Head of caudate nucleus (tissue), 42 donors: ENCODE measurements at regions not wholly inside any gene's neighbourhood (a gene's known extent, or its start where the extent isn't known, plus 50 kb on each side); places are given as distances from the start of the nearest gene placed in this dataset.

ENCODE experiments used
- DNase-seq, 42 donors: peaks; one replicate each; pipeline versions ENCODE4 v3.0.0 to v3.0.0-alpha.2; 2020 to 2021; ENCODE audit warnings: mixed read lengths in 7 of 42
- intact Hi-C: fragments of 100-400 bp; cut with DNase I; formaldehyde crosslinking; loops from one replicate; pipeline ENCODE4 v1.15.0; 2022

DNA sequence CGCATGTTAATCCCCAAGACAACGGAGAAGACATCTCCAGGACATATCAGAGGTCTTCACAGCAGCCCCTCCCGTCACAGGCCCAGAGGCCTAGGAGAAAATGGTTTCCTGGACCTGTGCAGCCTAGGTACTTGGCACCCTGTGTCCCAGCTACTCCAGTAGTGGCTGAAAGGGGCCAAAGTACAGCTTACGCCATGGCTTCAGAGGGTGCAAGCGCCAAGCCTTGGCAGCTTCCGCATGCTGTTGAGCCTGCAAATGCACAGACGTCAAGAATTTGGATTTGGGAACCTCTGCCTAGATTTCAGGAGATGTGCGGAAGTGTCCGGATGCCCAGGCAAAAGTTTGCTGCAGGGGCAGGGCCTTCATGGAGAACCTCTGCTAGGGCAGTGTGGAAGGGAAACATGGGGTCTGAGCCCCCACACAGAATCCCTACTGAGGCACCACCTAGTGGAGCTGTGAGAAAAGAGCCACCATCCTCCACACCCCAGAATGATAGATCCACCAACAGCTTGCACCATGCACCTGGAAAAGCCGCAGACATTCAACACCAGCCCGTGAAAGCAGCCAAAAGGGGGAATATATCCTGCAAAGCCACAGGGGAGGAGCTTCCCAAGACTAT lies 159.3 kb upstream of the COX10 start:
- peak in 1 of 42 donors; percentile 26 for DNase-seq
- intact Hi-C loops = no loop called here

DNA sequence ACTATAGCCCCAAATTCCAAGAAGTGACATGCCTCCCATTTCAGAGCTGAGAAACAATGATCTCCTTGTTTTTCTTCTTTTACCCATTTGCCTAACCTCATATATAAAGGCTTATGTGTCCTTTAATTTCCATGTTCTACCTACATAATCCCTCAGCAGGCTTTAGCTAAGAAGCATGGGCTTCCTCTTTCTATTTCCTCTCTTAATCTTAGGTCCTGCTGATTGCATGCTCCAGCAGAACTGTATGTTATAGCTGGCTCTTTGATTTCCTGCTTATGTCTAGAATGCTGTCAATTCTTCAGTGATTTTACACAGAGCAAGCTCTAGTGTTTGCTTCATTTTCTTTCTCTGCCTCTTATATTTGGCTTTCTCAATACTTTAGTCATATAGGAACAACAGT lies 151.7 kb upstream of the COX10 start:
- intact Hi-C loops = no loop called here
- no peak for DNase-seq

GRCh38 chr17:13918247-13918646 lies 151.1 kb upstream of the COX10 start:
- no peak for DNase-seq
- intact Hi-C loops = no loop called here

GRCh38 chr17:13919818-13920217 lies 149.5 kb upstream of the COX10 start:
- intact Hi-C loops = no loop called here
- no peak for DNase-seq

DNA sequence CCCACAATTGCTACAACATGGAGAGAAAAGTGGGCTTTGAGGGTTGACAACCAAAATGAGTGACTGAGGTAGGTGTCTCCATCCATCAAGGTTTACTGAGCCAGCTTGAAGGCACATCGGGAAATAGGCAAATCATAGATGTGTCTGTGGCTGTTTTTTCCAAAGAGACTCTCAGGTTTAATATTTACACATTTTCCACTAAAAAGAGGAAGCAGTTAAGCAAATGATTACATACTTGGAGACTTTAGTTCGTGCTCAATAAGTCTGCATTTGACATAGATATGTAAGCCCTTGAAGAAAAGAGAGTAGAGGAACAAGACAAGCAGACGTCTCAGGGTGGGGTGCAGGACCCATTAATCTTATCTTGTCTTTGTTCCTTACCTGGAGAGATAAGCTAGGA lies 148.9 kb upstream of the COX10 start:
- intact Hi-C loops = no loop called here
- no peak for DNase-seq

DNA sequence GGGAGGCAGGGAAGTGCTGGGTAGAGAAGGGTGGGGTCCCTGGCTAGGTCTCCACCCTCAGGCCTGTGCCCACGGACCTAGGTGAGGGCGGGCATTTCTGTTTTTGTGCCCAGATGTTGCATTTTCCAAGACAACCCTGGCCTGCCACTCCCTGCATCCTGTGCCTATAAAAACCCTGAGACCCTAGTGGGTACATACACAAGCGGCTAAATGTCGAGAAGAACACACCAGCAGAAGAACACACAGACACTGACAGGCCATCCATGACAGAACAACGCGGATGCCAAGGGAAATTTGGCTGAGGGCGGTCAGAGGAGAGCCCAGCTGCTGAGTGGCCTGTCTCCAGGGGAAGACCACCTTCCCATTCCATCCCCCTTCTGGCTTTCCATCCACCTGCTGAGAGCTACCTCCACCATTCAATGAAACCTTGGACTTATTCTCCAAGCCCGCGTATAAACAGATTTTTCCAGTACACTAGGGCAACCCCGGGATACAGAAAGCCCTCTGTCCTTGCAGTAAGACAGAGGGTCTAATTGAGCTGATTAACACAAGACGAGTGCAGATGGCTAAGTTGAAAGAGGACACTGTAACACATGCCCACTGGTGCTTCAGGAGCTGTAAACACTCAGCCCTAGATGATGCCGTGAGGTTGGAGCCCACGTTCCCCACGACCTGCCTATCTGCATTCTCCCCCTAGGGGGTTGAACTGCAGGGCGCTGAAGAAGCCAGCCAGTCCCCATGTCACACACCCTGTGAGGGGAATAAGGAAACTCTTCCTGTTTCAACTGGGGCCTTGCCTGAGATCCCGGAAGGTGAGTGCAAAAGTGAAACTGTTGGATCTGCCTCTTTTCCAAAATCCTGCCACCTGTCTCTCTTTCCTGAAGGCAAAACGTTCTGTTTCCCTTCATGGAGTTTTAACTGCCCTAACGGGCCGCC lies 147.2 kb upstream of the COX10 start:
- intact Hi-C loops = no loop called here
- no peak for DNase-seq

DNA sequence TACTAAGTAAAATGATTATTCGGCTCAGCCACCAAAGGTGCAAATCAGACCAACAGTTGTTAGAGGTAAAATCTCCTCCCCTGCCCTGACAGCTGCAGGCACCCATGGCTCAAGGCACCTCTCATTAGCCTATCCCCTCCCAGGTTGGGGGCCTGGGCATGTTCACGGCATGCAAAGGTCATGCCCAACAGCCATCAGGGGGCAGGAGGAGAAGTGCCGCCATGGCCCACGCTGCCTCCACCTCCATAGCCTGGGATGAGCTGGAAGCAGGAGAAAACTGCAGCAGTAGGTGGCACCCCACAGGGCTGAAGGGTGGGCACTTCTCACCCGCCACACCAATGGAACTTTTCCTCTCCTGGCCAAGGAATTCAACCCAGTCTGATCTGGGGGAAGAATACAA lies 146.4 kb upstream of the COX10 start:
- intact Hi-C loops = no loop called here
- DNase-seq = no peak

GRCh38 chr17:13925579-13925978 lies 143.7 kb upstream of the COX10 start:
- intact Hi-C loops = no loop called here
- no peak for DNase-seq

- DNase-seq = peak in 24 of 42 donors; percentile 12 to 60 (median 30)
- intact Hi-C loops = no loop called here
Observed at GRCh38 chr17:13931111-13931526, 138.2 kb upstream of the COX10 start.

GRCh38 chr17:13931800-13932460 lies 137.4 kb upstream of the COX10 start:
- intact Hi-C loops = no loop called here
- peak in 33 of 42 donors; percentile 6 to 81 (median 53) for DNase-seq

- intact Hi-C loops = no loop called here
- no peak for DNase-seq
Observed at GRCh38 chr17:13933441-13934276, 135.6 kb upstream of the COX10 start.

GRCh38 chr17:13939222-13939621 lies 130.1 kb upstream of the COX10 start:
- intact Hi-C loops = no loop called here
- no peak for DNase-seq

DNA sequence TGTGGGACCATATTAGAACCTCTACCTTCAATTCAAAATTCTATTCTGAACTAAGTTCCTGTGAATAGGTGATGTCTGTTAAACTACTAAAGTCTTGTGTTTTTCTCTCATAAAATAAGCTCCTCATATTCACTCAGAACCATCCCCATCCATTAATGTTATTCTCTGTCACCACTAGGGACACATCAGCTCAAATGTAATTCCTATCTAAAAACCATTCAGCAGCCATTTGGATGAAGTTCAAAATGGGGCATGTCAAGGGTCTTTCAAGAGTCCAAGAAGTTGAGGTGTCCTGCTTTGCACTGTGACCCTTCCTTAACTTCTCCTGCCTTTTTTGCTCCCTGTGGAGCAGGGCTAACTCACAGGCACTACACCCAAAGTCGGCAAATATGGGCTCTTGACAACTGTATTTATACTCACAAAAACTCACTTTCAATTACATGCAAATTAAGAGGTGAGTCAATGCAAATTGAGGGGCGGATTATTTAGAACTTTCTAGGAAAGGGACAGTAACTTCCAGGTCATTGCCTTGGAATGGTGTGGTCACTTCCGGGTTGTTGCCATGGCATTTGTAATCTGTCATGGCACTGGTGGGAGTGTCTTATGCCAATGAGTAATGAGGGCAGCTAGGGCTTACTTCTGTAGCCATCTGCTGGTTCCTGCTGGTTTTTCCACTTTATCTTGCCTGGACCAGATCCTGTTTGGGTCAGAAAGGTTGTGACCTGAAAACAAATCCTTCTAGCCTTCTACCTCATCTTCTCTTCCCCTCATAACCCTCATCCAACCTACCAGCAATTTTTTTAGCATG lies 128.2 kb upstream of the COX10 start:
- no peak for DNase-seq
- intact Hi-C loops = no loop called here

GRCh38 chr17:13941781-13942180 lies 127.5 kb upstream of the COX10 start:
- no peak for DNase-seq
- intact Hi-C loops = no loop called here

- peak in 4 of 42 donors; percentile 13 to 46 (median 30) for DNase-seq
- intact Hi-C loops = no loop called here
Observed at GRCh38 chr17:13943909-13944308, 125.4 kb upstream of the COX10 start.

DNA sequence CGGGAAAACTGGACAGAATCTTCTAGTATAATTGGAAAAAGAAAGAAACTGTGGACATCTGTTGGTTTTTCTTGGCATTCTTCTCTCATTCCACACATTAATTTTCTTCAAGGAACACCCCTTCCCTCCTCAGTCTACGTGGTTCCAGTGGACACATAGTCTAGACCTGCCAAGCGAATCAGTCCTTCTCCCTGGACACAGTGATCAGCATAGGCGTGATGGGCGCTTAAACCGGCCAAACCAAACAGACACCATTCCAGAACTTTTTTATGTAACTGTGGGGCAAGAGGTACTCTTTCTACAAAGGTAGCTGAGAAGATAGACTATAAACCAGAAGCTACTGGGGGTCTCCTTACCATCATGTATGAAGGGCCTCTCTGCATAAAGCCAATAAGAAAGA lies 121.8 kb upstream of the COX10 start:
- no peak for DNase-seq
- intact Hi-C loops = no loop called here

GRCh38 chr17:13952009-13952750 lies 117.1 kb upstream of the COX10 start:
- intact Hi-C loops = no loop called here
- DNase-seq = no peak

DNA sequence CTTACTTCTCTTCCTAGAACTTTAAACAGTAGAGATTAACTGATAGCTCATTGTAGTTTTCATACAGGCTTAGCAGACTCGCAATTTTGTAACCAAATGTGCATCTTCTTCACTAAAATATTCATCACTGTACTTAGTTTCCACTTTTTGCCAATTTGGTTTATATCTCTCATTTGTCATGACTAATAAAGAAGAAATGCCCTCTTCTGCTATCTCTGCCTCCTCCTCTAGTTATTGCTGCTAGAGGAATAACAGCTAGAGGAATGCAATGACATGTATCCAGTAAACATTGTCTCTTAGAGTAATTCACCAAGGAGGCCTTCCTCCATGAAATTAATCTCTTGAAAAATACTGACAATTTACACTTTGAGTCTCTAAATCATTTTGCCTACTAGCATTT lies 115.5 kb upstream of the COX10 start:
- intact Hi-C loops = no loop called here

More for the DNA sequence above, 115.5 kb upstream of the COX10 start:
- DNase-seq = no peak
